Neutrophil (primary cell): ENCODE measurements at regions not wholly inside any gene's neighbourhood (a gene's known extent, or its start where the extent isn't known, plus 50 kb on each side); places are given as distances from the start of the nearest gene placed in this dataset.

Source experiments
- H3K27ac ChIP-seq: fragments of 200-600 bp; sonication (generic); 2 replicates; pipeline ENCODE4 v1.5.1; 2016; ENCODE audit warnings: mild to moderate bottlenecking, moderate library complexity
- H3K27me3 ChIP-seq: fragments of 200-600 bp; sonication (generic); 2 replicates; pipeline ENCODE4 v1.6.0; 2016; ENCODE audit warnings: mild to moderate bottlenecking
- H3K36me3 ChIP-seq: fragments of 200-600 bp; sonication (generic); 2 replicates; pipeline ENCODE4 v1.5.1; 2017
- H3K4me1 ChIP-seq, 2 experiments: fragments of 200-600 bp in 1 of 2; sonication (generic) in 1 of 2; 1 replicate in 1 of 2; 2 replicates in 1 of 2; pipeline versions ENCODE4 v1.5.1 to v1.6.1; 2013 to 2016; ENCODE audit warnings: low read depth in 1 of 2, low read length in 1 of 2, mild to moderate bottlenecking in 1 of 2, moderate library complexity in 1 of 2; ENCODE audit not compliant: control insufficient read depth in 1 of 2, insufficient read depth in 1 of 2
- H3K4me3 ChIP-seq, 2 experiments: fragments of 200-600 bp in 1 of 2; sonication (generic) in 1 of 2; 1 replicate in 1 of 2; 2 replicates in 1 of 2; pipeline ENCODE4 v1.5.1; 2013 to 2016; ENCODE audit warnings: low read depth in 1 of 2, low read length in 1 of 2, mild to moderate bottlenecking in 1 of 2, moderate library complexity in 1 of 2
- H3K9me3 ChIP-seq: fragments of 200-600 bp; sonication (generic); 2 replicates; pipeline ENCODE4 v1.5.1; 2016
- TF ChIP-seq, protein P1 (sequence below): fragments of 200-600 bp; sonication (generic); IDR thresholded peaks from 2 replicates; pipeline ENCODE4 v1.5.1; 2016; ENCODE audit warnings: antibody characterized with exemption

DNA sequence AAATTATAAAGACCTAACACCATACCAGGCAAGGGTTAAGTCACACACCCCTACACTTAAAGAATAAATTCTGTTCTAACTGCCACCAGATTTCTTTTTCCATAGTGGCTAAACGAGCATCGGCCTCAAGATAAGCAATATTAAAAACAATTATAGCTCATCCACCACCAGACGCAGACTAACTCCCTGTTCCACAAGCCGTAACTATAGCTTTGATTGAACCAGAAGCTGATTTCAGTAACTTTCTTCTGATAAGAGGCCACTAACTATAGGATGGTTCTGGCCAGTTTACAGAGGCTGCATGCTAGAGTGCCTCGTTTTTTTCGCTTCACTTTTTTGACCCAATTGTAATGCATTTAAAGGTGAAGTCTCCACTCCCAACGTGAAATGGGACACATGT, 238.8 kb downstream of the MRPL39 start:
- Histone ChIP-seq H3K9me3 (no peaks in the 10 kb centered on the region), H3K4me3 (no peak overlapping the region), H3K36me3 (no peaks in the 10 kb centered on the region), H3K4me1 (no peaks in the 10 kb centered on the region), H3K27me3 (no peaks in the 10 kb centered on the region), H3K27ac (no peak overlapping the region)
- TF ChIP-seq, protein P1, sequence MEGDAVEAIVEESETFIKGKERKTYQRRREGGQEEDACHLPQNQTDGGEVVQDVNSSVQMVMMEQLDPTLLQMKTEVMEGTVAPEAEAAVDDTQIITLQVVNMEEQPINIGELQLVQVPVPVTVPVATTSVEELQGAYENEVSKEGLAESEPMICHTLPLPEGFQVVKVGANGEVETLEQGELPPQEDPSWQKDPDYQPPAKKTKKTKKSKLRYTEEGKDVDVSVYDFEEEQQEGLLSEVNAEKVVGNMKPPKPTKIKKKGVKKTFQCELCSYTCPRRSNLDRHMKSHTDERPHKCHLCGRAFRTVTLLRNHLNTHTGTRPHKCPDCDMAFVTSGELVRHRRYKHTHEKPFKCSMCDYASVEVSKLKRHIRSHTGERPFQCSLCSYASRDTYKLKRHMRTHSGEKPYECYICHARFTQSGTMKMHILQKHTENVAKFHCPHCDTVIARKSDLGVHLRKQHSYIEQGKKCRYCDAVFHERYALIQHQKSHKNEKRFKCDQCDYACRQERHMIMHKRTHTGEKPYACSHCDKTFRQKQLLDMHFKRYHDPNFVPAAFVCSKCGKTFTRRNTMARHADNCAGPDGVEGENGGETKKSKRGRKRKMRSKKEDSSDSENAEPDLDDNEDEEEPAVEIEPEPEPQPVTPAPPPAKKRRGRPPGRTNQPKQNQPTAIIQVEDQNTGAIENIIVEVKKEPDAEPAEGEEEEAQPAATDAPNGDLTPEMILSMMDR = no peak

DNA sequence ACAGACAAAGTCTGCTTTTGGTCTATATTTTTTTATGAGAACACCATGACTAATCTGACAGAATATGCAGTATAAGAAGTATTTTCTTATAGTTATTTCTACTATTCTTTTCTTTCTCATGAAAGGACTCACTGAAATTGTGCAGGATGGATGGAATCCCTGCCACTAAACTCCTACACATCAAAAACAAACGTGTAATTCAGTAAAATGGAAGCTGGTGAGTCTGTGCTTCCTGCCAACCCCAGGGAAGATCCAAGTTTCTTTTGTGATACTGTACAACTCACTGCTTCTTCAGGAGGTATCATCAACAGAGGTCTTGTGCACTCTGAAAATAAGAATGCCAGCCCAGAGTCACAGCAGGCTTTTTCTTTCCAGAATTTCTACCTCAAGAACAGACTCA, 241.2 kb downstream of the MRPL39 start:
- H3K4me3 ChIP-seq = no peak overlapping the region
- H3K27ac ChIP-seq = no peak overlapping the region
- H3K27me3 ChIP-seq = no peaks in the 10 kb centered on the region
- H3K36me3 ChIP-seq = no peaks in the 10 kb centered on the region
- TF ChIP-seq, protein P1 = no peak
- no peaks in the 10 kb centered on the region for H3K9me3 ChIP-seq
- no peaks in the 10 kb centered on the region for H3K4me1 ChIP-seq

DNA sequence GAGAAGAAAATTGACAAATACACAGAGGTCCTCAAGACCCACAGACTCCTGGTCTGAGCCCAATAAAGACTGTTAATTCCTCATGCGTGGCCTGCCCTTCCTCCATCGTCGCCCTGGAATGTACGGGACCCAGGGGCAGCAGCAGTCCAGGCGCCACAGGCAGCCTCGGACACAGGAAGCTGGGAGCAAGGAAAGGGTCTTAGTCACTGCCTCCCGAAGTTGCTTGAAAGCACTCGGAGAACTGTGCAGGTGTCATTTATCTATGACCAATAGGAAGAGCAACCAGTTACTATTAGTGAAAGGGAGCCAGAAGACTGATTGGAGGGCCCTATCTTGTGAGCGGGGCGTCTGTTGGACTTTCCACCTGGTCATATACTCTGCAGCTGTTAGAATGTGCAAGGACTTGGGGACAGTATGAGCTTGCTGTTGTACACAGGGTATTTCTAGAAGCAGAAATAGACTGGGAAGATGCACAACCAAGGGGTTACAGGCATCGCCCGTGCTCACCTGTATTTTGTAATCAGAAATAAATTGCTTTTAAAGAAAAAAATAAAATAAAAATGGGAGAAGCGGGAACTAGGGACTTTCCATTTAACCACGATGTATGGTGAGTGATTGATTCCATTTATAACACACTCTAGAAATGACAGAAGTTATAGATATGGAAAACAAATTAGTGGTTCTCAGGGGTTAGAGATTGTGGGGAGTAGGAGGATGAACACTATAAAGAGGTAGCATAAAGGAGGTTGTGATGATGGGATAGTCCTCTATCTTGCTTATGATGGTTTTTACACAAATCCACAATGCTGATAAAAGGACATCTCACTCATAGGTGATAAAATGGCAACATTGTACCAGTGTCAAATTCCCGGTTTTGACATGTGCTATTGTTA, 244.7 kb downstream of the MRPL39 start:
- no peaks in the 10 kb centered on the region for H3K9me3 ChIP-seq
- no peak overlapping the region for H3K4me3 ChIP-seq
- H3K4me1 ChIP-seq = no peaks in the 10 kb centered on the region
- no peaks in the 10 kb centered on the region for H3K27me3 ChIP-seq
- no peak overlapping the region for H3K27ac ChIP-seq
- no peaks in the 10 kb centered on the region for H3K36me3 ChIP-seq
- TF ChIP-seq, protein P1 = no peak

DNA sequence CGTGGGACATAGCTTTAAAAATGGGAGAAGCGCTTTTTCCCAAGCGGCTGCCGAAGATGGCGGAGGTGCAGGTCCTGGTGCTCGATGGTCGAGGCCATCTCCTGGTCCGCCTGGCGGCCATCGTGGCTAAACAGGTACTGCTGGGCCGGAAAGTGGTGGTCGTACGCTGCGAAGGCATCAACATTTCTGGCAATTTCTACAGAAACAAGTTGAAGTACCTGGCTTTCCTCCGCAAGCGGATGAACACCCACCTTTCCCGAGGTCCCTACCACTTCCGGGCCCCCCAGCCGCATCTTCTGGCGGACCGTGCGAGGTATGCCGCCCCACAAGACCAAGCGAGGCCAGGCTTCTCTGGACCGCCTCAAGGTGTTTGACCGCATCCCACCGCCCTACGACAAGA, 245.5 kb downstream of the MRPL39 start:
- TF ChIP-seq, protein P1 = no peak
- no peaks in the 10 kb centered on the region for H3K4me1 ChIP-seq
- no peaks in the 10 kb centered on the region for H3K36me3 ChIP-seq
- H3K4me3 ChIP-seq = no peak overlapping the region
- no peaks in the 10 kb centered on the region for H3K9me3 ChIP-seq
- H3K27me3 ChIP-seq = no peaks in the 10 kb centered on the region
- no peak overlapping the region for H3K27ac ChIP-seq

GRCh38 chr21:25361097-25361496, 246.2 kb downstream of the MRPL39 start:
- Histone ChIP-seq H3K9me3 (no peaks in the 10 kb centered on the region), H3K27ac (no peak overlapping the region), H3K27me3 (no peaks in the 10 kb centered on the region), H3K36me3 (no peaks in the 10 kb centered on the region), H3K4me3 (no peak overlapping the region), H3K4me1 (no peaks in the 10 kb centered on the region)
- TF ChIP-seq, protein P1 = no peak
